ENCODE measurements at regions not wholly inside any gene's neighbourhood (a gene's known extent, or its start where the extent isn't known, plus 50 kb on each side); places are given as distances from the start of the nearest gene placed in this dataset.

GRCh38 chr3:164677317-164677716 lies 401.0 kb downstream of the SI start:
- H3K4me3 ChIP-seq (ENCODE audit: low read depth, low read length) = no peak overlapping the region
- DNase-seq (ENCODE audit: low read depth) = no peak
- no peak for TF ChIP-seq CTCF (IDR thresholded peaks at IDR 0.05; ENCODE audit: insufficient read depth, low read depth, low read length)

GRCh38 chr3:164673738-164674137 lies 404.6 kb downstream of the SI start:
- no peak for TF ChIP-seq CTCF (IDR thresholded peaks at IDR 0.05; ENCODE audit: insufficient read depth, low read depth, low read length)
- H3K4me3 ChIP-seq (ENCODE audit: low read depth, low read length) = no peak overlapping the region
- no peak for DNase-seq (ENCODE audit: low read depth)

GRCh38 chr3:164658125-164658524 lies 420.2 kb downstream of the SI start:
- H3K4me3 ChIP-seq (ENCODE audit: low read depth, low read length) = no peak overlapping the region
- no peak for DNase-seq (ENCODE audit: low read depth)
- TF ChIP-seq CTCF (IDR thresholded peaks at IDR 0.05; ENCODE audit: insufficient read depth, low read depth, low read length) = no peak

- TF ChIP-seq CTCF (IDR thresholded peaks at IDR 0.05; ENCODE audit: insufficient read depth, low read depth, low read length) = no peak
- DNase-seq (ENCODE audit: low read depth) = no peak
- no peak overlapping the region for H3K4me3 ChIP-seq (ENCODE audit: low read depth, low read length)
Measured at GRCh38 chr3:164657631-164658030, 420.7 kb downstream of the SI start.

- TF ChIP-seq CTCF (IDR thresholded peaks at IDR 0.05; ENCODE audit: insufficient read depth, low read depth, low read length) = no peak
- no peak for DNase-seq (ENCODE audit: low read depth)
Measured at GRCh38 chr3:164655462-164655861, 422.8 kb downstream of the SI start.

GRCh38 chr3:164641071-164641470 lies 437.2 kb downstream of the SI start:
- TF ChIP-seq CTCF (IDR thresholded peaks at IDR 0.05; ENCODE audit: insufficient read depth, low read depth, low read length) = no peak
- no peak overlapping the region for H3K4me3 ChIP-seq (ENCODE audit: low read depth, low read length)
- peak; percentile 5 for DNase-seq (ENCODE audit: low read depth)

More at GRCh38 chr3:164655462-164655861, 422.8 kb downstream of the SI start:
- H3K4me3 ChIP-seq (ENCODE audit: low read depth, low read length) = no peak overlapping the region

- no peak for DNase-seq (ENCODE audit: low read depth)
Measured at GRCh38 chr3:164640591-164640990, 437.7 kb downstream of the SI start.

More at GRCh38 chr3:164640591-164640990, 437.7 kb downstream of the SI start:
- H3K4me3 ChIP-seq (ENCODE audit: low read depth, low read length) = no peak overlapping the region
- no peak for TF ChIP-seq CTCF (IDR thresholded peaks at IDR 0.05; ENCODE audit: insufficient read depth, low read depth, low read length)
